HFFc6 (cell line): ENCODE measurements at regions not wholly inside any gene's neighbourhood (a gene's known extent, or its start where the extent isn't known, plus 50 kb on each side); places are given as distances from the start of the nearest gene placed in this dataset.

ENCODE experiments used
- DNase-seq: peaks from one replicate; pipeline ENCODE4 v3.0.0-alpha.2; 2018
- H3K27ac Mint-ChIP-seq: 2 replicates; pipeline ENCODE4 v1.8.0; 2020; ENCODE audit warnings: mild to moderate bottlenecking, mixed read lengths
- H3K27me3 Mint-ChIP-seq: 2 replicates; pipeline ENCODE4 v1.8.0; 2021; ENCODE audit warnings: mild to moderate bottlenecking, moderate library complexity, mixed read lengths; ENCODE audit not compliant: insufficient read depth
- H3K36me3 Mint-ChIP-seq: 2 replicates; pipeline ENCODE4 v1.8.0; 2021; ENCODE audit warnings: low read depth, mixed read lengths
- H3K4me1 Mint-ChIP-seq: 2 replicates; pipeline ENCODE4 v1.8.0; 2020; ENCODE audit warnings: low read depth, mixed read lengths
- H3K4me3 Mint-ChIP-seq: 2 replicates; pipeline ENCODE4 v1.8.0; 2020; ENCODE audit warnings: mild to moderate bottlenecking, moderate library complexity, mixed read lengths
- H3K9me3 Mint-ChIP-seq: 2 replicates; pipeline ENCODE4 v1.8.0; 2020; ENCODE audit warnings: mild to moderate bottlenecking, mixed read lengths
- CTCF ChIP-seq: fragments of 200-600 bp; sonication (generic); IDR thresholded peaks from 2 replicates; pipeline ENCODE4 v1.5.0; 2021; ENCODE audit warnings: antibody characterized with exemption, mild to moderate bottlenecking

DNA sequence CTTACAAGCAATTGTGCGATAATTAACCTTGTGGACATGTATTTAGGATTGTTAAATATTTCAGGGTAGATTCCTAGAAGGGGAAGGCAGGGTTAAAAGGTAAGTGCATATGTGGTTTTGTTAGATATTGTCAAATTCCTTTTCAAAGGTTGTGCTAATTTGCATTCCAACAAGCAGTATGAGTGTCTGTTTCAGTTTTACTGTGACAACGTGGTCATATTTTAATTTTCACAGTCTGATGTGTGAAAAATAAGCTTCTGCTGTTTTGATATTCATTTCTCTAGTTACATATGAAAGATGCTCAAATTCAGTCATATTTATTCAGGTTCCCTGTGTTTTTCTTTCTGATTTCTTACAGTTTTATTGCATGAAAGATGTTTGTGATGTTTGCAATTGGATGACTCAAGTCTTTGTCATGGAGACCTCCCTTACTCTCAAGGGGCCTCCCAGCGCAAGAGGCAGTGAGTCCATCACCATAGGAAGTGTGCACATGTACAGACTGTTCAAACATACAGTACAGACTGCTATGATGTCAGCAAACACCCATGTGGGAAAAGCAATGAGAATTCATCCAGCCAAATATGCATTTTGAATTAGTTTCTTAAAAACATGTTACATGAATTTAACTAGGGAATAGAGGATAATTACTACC, 310.8 kb downstream of the GALR1 start:
- no peak for DNase-seq
- no peaks in the 10 kb centered on the region for H3K36me3 Mint-ChIP-seq
- H3K27me3 Mint-ChIP-seq: no peaks in the 10 kb centered on the region; the same call in 1 of the 2 replicates
- no peak overlapping the region for H3K27ac Mint-ChIP-seq
- H3K9me3 Mint-ChIP-seq: peaks cover 42% of the 10 kb centered on the region
- no peak for TF ChIP-seq CTCF
- no peaks in the 10 kb centered on the region for H3K4me1 Mint-ChIP-seq
- no peak overlapping the region for H3K4me3 Mint-ChIP-seq

DNA sequence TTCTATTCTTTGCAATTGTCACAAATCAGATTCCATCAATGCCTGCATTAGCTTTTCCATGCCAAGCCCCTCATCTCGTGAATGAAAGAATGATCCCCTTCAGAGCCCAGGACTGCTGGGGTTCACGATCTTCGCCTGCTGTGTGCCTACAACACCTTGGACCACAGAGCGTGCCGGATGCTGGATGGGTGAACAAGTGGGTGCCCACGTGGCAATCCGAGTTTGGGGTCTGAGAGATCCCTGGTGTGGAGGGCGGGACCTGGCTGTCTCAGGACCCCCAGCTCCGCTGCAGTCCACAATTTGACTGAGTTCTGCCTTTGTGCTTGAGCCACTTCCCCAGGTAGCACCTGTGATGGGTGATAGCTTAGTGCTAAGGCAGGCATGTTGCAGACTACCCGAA, 317.0 kb downstream of the GALR1 start:
- Mint-ChIP-seq H3K4me1 (no peaks in the 10 kb centered on the region), H3K36me3 (peaks cover 3% of the 10 kb centered on the region), H3K27me3 (no peaks in the 10 kb centered on the region; the same call in none of the 2 replicates), H3K27ac (no peak overlapping the region), H3K9me3 (peaks cover 43% of the 10 kb centered on the region), H3K4me3 (no peak overlapping the region)
- no peak for TF ChIP-seq CTCF
- no peak for DNase-seq

- H3K27ac Mint-ChIP-seq: no peak overlapping the region
- no peak overlapping the region for H3K4me3 Mint-ChIP-seq
- no peak for DNase-seq
- H3K9me3 Mint-ChIP-seq: peaks cover 44% of the 10 kb centered on the region
- no peaks in the 10 kb centered on the region for H3K4me1 Mint-ChIP-seq
- peaks cover 7% of the 10 kb centered on the region for H3K36me3 Mint-ChIP-seq
- TF ChIP-seq CTCF: no peak
- H3K27me3 Mint-ChIP-seq: no peaks in the 10 kb centered on the region; the same call in none of the 2 replicates
Observed at GRCh38 chr18:77567205-77567604, 317.6 kb downstream of the GALR1 start.

DNA sequence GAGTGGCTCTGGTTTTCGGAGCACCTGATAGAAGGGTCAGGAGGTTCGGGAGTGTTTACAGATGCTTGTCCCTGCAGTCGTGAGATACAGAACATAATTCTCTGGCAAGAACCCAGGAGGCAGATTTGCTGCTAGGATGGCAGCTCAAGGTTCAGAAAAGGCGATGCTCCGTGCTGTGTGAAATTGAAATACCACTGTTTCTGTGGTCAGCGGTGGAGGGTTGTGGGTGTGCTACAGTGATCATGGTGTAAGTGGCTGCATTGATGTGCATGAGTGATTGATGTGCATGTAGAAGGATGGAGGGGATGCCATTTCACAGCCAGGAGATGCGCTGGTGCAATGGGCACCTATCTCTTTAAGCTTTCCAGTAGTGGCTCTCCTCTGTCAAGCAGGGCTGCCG, 322.1 kb downstream of the GALR1 start:
- DNase-seq: no peak
- H3K27ac Mint-ChIP-seq: no peak overlapping the region
- peaks cover 11% of the 10 kb centered on the region for H3K36me3 Mint-ChIP-seq
- TF ChIP-seq CTCF: no peak
- H3K27me3 Mint-ChIP-seq: no peaks in the 10 kb centered on the region; the same call in 1 of the 2 replicates
- H3K4me1 Mint-ChIP-seq: no peaks in the 10 kb centered on the region
- H3K4me3 Mint-ChIP-seq: no peak overlapping the region
- H3K9me3 Mint-ChIP-seq: peaks cover 67% of the 10 kb centered on the region

- no peak overlapping the region for H3K4me3 Mint-ChIP-seq
- H3K36me3 Mint-ChIP-seq: peaks cover 11% of the 10 kb centered on the region
- DNase-seq: no peak
- H3K27me3 Mint-ChIP-seq: peaks cover 1% of the 10 kb centered on the region
- H3K4me1 Mint-ChIP-seq: no peaks in the 10 kb centered on the region
- H3K9me3 Mint-ChIP-seq: peaks cover 72% of the 10 kb centered on the region
- no peak overlapping the region for H3K27ac Mint-ChIP-seq
- TF ChIP-seq CTCF: no peak
Observed at GRCh38 chr18:77572537-77572936, 322.9 kb downstream of the GALR1 start.
